Gastrocnemius medialis (tissue), 4 donors: ENCODE measurements at regions not wholly inside any gene's neighbourhood (a gene's known extent, or its start where the extent isn't known, plus 50 kb on each side); places are given as distances from the start of the nearest gene placed in this dataset.

Source experiments
- CTCF ChIP-seq, 5 experiments: fragments of 450-650 bp in 3 of 5; fragments of 200-600 bp in 2 of 5; sonication (generic) in 2 of 5; IDR thresholded peaks in 4 of 5; conservative IDR thresholded peaks in 1 of 5; 1 replicate in 4 of 5; 2 replicates in 1 of 5; pipeline ENCODE4 v1.5.1; 2016 to 2019; ENCODE audit warnings: antibody characterized with exemption in 5 of 5, mild to moderate bottlenecking in 3 of 5, moderate library complexity in 3 of 5
- POLR2A ChIP-seq, 2 donors: fragments of 450-650 bp; IDR thresholded peaks; one replicate each; pipeline ENCODE4 v1.6.1; 2017; ENCODE audit warnings: antibody characterized with exemption in 2 of 2, mild to moderate bottlenecking in 2 of 2, moderate library complexity in 2 of 2

DNA sequence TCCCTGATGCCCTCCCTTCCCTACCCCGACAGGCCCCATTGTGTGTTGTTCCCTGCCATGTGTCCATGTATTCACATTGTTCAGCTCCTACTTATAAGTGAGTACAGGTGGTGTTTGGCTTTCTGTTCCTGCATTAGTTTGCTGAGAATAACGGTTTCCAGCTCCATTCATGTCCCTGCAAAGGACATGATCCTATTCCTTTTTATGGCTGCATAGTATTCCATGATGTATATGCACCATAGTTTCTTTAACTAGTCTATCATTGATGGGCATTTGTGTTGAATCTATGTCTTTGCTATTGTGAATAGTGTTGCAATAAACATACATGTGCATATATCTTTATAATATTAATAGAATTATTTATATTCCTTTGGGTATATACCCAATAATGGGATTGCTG, 52.1 kb upstream of the TNFSF10 start:
- no peak for TF ChIP-seq CTCF (IDR thresholded peaks at IDR 0.05 in 4 of 5, conservative IDR thresholded peaks at IDR 0.05 in 1 of 5)
- no peak for TF ChIP-seq POLR2A (IDR thresholded peaks at IDR 0.05)
